OCI-LY1 (cell line): ENCODE measurements at regions not wholly inside any gene's neighbourhood (a gene's known extent, or its start where the extent isn't known, plus 50 kb on each side); places are given as distances from the start of the nearest gene placed in this dataset.

Source experiments
- H2AFZ ChIP-seq: fragments of 200-600 bp; sonication (generic), shearing (Covaris generic); 2 replicates; pipeline ENCODE4 v1.6.0; 2014; ENCODE audit warnings: antibody characterized with exemption, mild to moderate bottlenecking, low read length
- H3F3A ChIP-seq: fragments of 200-600 bp; sonication (generic), shearing (Covaris generic); 2 replicates; pipeline ENCODE4 v1.6.0; 2014; ENCODE audit warnings: mild to moderate bottlenecking, antibody characterized with exemption, low read length, moderate library complexity; ENCODE audit not compliant: insufficient read depth
- H3K27ac ChIP-seq: fragments of 200-600 bp; sonication (generic); 2 replicates; pipeline ENCODE4 v1.5.1; 2014; ENCODE audit warnings: low read length, mixed run types, mild to moderate bottlenecking, low read depth; ENCODE audit not compliant: poor library complexity, severe bottlenecking
- H3K27me3 ChIP-seq: fragments of 200-600 bp; sonication (generic); 2 replicates; pipeline ENCODE4 v1.6.0; 2014; ENCODE audit warnings: antibody characterized with exemption, mild to moderate bottlenecking, low read length, moderate library complexity; ENCODE audit not compliant: insufficient read depth
- H3K36me3 ChIP-seq: fragments of 200-600 bp; sonication (generic); 2 replicates; pipeline ENCODE4 v1.6.1; 2014; ENCODE audit warnings: mild to moderate bottlenecking, antibody characterized with exemption, low read length, moderate library complexity, mixed read lengths; ENCODE audit not compliant: insufficient read depth
- H3K4me1 ChIP-seq: fragments of 200-600 bp; sonication (generic); 2 replicates; pipeline ENCODE4 v1.5.1; 2014; ENCODE audit warnings: mild to moderate bottlenecking, low read length, moderate library complexity; ENCODE audit not compliant: insufficient read depth, severe bottlenecking
- H3K4me2 ChIP-seq: fragments of 200-600 bp; sonication (generic), shearing (Covaris generic); 2 replicates; pipeline ENCODE4 v1.6.1; 2014; ENCODE audit warnings: low read length
- H3K4me3 ChIP-seq: fragments of 200-600 bp; sonication (generic); 2 replicates; pipeline ENCODE4 v1.5.1; 2014; ENCODE audit warnings: low read length, low read depth, mild to moderate bottlenecking, mixed read lengths; ENCODE audit not compliant: poor library complexity, severe bottlenecking
- H3K79me2 ChIP-seq: fragments of 200-600 bp; shearing (Covaris generic); 2 replicates; pipeline ENCODE4 v1.6.1; 2016; ENCODE audit warnings: mixed run types, low read length, mixed read lengths; ENCODE audit not compliant: insufficient read depth
- H3K9ac ChIP-seq: fragments of 200-600 bp; sonication (generic), shearing (Covaris generic); 2 replicates; pipeline ENCODE4 v1.6.1; 2014; ENCODE audit warnings: mild to moderate bottlenecking, low read length, mixed read lengths
- H3K9me2 ChIP-seq: fragments of 200-600 bp; sonication (generic), shearing (Covaris generic); 2 replicates; pipeline ENCODE4 v1.6.1; 2014; ENCODE audit warnings: low read depth, mild to moderate bottlenecking, low read length, mixed read lengths
- H3K9me3 ChIP-seq: fragments of 200-600 bp; shearing (Covaris generic); 2 replicates; pipeline ENCODE4 v1.6.1; 2014; ENCODE audit warnings: low read length, mixed read lengths
- H4K20me1 ChIP-seq: fragments of 200-600 bp; sonication (generic), shearing (Covaris generic); 2 replicates; pipeline ENCODE4 v1.6.0; 2016; ENCODE audit warnings: mild to moderate bottlenecking, low read length; ENCODE audit not compliant: insufficient read depth
- CTCF ChIP-seq: fragments of 200-600 bp; sonication (generic), shearing (Covaris generic); IDR thresholded peaks from 2 replicates; pipeline ENCODE4 v1.5.1; 2017; ENCODE audit warnings: mild to moderate bottlenecking, antibody characterized with exemption, low read length, moderate library complexity, mixed read lengths
- EZH2 ChIP-seq: fragments of 200-600 bp; sonication (generic), shearing (Covaris generic); IDR thresholded peaks from 2 replicates; pipeline ENCODE4 v1.8.0; 2017; ENCODE audit warnings: borderline replicate concordance, mixed run types, mild to moderate bottlenecking, antibody characterized with exemption, low read length, moderate library complexity, mixed read lengths

- Histone ChIP-seq H3K4me3 (no peak overlapping the region), H3K27me3 (no peaks in the 10 kb centered on the region), H3K4me2 (no peak overlapping the region), H3K9me3 (no peaks in the 10 kb centered on the region), H3K36me3 (no peaks in the 10 kb centered on the region), H3K9ac (no peak overlapping the region), H3K9me2 (no peaks in the 10 kb centered on the region), H4K20me1 (no peaks in the 10 kb centered on the region), H3F3A (no peaks in the 10 kb centered on the region), H2AFZ (no peak overlapping the region), H3K27ac (no peak overlapping the region), H3K79me2 (no peaks in the 10 kb centered on the region), H3K4me1 (no peaks in the 10 kb centered on the region)
- TF ChIP-seq CTCF (no peak), EZH2 (no peak)
These were observed 76.8 kb downstream of the KCTD12 start for GRCh38 chr13:76809389-76809788.

GRCh38 chr13:76808927-76809326 lies 77.3 kb downstream of the KCTD12 start:
- no peaks in the 10 kb centered on the region for H4K20me1 ChIP-seq
- H3K9me3 ChIP-seq, result no peaks in the 10 kb centered on the region
- no peak overlapping the region for H3K27ac ChIP-seq
- H3K79me2 ChIP-seq, result no peaks in the 10 kb centered on the region
- H2AFZ ChIP-seq, result no peak overlapping the region
- no peak overlapping the region for H3K4me2 ChIP-seq
- no peak for TF ChIP-seq EZH2
- no peak for TF ChIP-seq CTCF
- H3K9me2 ChIP-seq, result no peaks in the 10 kb centered on the region
- H3K27me3 ChIP-seq, result no peaks in the 10 kb centered on the region
- no peak overlapping the region for H3K9ac ChIP-seq
- H3K4me3 ChIP-seq, result no peak overlapping the region
- H3K36me3 ChIP-seq, result no peaks in the 10 kb centered on the region
- H3F3A ChIP-seq, result no peaks in the 10 kb centered on the region
- H3K4me1 ChIP-seq, result no peaks in the 10 kb centered on the region

DNA sequence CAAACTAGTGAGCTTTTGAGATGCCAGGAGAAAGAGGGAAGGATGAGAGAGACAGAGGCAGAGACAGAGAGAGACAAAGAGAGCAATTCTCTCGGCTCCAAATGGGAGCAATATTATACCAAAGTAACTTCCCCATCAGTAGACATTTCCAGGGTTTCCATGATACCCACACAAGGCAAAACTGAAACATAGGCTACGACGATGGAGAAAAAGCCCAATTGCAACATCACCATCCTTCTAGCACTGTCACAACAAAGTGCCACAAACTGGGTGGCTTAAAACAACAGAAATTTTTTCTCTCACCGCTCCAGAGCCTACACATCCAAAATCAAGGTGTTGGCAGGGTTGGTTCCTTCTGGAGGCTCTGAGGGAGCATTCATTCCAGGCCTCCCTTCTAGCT lies 81.4 kb downstream of the KCTD12 start:
- H3K9ac ChIP-seq, result no peak overlapping the region
- no peaks in the 10 kb centered on the region for H3K9me2 ChIP-seq
- no peak overlapping the region for H3K27ac ChIP-seq
- no peak overlapping the region for H3K4me3 ChIP-seq
- no peaks in the 10 kb centered on the region for H3K4me1 ChIP-seq
- H3K9me3 ChIP-seq, result no peaks in the 10 kb centered on the region
- TF ChIP-seq CTCF (no peak), EZH2 (no peak)
- H3K79me2 ChIP-seq, result no peaks in the 10 kb centered on the region
- H2AFZ ChIP-seq, result no peak overlapping the region
- H3K4me2 ChIP-seq, result no peak overlapping the region
- H3K36me3 ChIP-seq, result no peaks in the 10 kb centered on the region
- H3K27me3 ChIP-seq, result no peaks in the 10 kb centered on the region
- no peaks in the 10 kb centered on the region for H4K20me1 ChIP-seq
- H3F3A ChIP-seq, result no peaks in the 10 kb centered on the region
